OCI-LY1 (cell line): ENCODE measurements at regions not wholly inside any gene's neighbourhood (a gene's known extent, or its start where the extent isn't known, plus 50 kb on each side); places are given as distances from the start of the nearest gene placed in this dataset.

Experiments
- EZH2 ChIP-seq: fragments of 200-600 bp; sonication (generic), shearing (Covaris generic); IDR thresholded peaks from 2 replicates; pipeline ENCODE4 v1.8.0; 2017; ENCODE audit warnings: borderline replicate concordance, mixed run types, mild to moderate bottlenecking, antibody characterized with exemption, low read length, moderate library complexity, mixed read lengths
- TF ChIP-seq, protein P1 (sequence below): fragments of 200-600 bp; sonication (generic), shearing (Covaris generic); IDR thresholded peaks from 2 replicates; pipeline ENCODE4 v1.5.1; 2017; ENCODE audit warnings: mild to moderate bottlenecking, antibody characterized with exemption, low read length, moderate library complexity, mixed read lengths

DNA sequence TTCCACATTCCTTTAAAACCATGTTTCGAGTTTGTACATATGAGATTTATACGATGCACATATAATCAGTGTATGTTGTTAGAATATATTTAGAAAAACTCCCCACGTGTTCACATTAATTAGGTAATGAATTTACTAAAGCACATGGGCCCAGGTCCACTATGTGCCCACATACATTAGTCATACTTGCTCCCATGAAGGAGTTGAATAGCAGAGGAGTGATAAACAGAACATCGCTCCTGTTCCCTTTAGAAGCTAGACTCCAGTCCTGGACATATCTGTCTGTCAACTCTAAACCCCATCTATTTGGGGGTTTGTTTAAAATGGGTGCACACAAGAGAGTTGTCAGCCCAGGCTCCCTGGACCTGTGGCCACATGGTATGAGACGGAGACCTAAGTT lies 108.1 kb upstream of the TIAM2 start:
- TF ChIP-seq, protein P1, sequence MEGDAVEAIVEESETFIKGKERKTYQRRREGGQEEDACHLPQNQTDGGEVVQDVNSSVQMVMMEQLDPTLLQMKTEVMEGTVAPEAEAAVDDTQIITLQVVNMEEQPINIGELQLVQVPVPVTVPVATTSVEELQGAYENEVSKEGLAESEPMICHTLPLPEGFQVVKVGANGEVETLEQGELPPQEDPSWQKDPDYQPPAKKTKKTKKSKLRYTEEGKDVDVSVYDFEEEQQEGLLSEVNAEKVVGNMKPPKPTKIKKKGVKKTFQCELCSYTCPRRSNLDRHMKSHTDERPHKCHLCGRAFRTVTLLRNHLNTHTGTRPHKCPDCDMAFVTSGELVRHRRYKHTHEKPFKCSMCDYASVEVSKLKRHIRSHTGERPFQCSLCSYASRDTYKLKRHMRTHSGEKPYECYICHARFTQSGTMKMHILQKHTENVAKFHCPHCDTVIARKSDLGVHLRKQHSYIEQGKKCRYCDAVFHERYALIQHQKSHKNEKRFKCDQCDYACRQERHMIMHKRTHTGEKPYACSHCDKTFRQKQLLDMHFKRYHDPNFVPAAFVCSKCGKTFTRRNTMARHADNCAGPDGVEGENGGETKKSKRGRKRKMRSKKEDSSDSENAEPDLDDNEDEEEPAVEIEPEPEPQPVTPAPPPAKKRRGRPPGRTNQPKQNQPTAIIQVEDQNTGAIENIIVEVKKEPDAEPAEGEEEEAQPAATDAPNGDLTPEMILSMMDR = no peak
- TF ChIP-seq EZH2 = no peak
